Lung microvascular endothelial cell (primary cell): ENCODE measurements at regions not wholly inside any gene's neighbourhood (a gene's known extent, or its start where the extent isn't known, plus 50 kb on each side); places are given as distances from the start of the nearest gene placed in this dataset.
"Not testable (repeated sequence)": the region's sequence is repeated elsewhere in the genome, so short reads cannot be mapped to it uniquely, and the experiment has no call there.

Source experiments
- DNase-seq, 2 donors: peaks; one replicate each; pipeline versions ENCODE4 v3.0.0 to v3.0.0-alpha.2; 2010; ENCODE audit warnings: low read depth in 2 of 2

GRCh38 chr12:84502180-84502860 is 410.3 kb downstream of the SLC6A15 start:
- DNase-seq, result no peak

- DNase-seq, result peak in 1 of 2 donors; percentile 39
Observed at GRCh38 chr12:84497819-84498218, 414.8 kb downstream of the SLC6A15 start.

- no peak for DNase-seq
Observed at GRCh38 chr12:84495711-84496110, 416.9 kb downstream of the SLC6A15 start.

DNA sequence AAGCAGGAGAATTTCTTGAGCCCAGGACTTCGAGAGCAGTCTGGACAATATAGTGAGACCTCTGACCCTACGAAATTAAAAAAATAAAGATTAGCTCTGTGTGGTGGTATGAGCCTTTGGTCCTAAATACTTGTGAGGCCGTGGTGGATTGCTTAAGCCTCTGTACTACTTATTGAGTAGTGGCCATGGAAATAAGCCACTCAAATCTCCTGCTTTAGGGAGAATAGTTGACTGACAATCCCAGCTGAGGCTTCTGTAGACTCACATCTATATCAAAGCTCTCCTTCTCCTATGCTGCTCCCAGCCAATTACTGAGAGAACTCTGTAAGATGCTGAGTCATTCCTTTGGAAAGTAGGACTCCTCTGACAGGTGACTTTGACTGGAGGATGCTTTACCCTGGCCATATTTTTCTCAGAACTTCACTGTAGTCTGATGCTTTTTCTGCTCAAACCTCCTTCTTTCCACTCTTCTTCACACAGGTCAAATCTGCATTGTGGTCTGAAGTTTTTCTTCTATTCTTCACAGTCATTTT is 420.2 kb downstream of the SLC6A15 start:
- no peak for DNase-seq

DNA sequence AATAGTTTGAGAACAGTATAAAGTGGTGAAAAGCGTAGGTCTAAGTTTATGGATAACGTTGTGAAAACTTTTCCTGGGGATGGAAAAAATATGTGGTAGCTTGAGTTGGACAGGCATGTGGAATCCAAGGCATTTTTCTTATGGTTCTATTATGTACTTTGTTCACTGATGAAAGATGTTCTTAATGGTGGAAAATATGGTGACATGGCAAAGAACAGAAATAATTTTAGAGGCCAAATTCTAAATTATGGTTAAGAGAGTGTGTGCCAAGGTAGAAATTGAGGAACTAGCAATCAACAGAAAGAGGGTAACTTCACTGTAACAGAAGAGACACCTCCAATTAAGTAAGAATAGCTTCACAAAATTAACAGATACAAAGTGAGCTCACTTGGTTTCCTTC is 427.8 kb downstream of the SLC6A15 start:
- no peak for DNase-seq

DNA sequence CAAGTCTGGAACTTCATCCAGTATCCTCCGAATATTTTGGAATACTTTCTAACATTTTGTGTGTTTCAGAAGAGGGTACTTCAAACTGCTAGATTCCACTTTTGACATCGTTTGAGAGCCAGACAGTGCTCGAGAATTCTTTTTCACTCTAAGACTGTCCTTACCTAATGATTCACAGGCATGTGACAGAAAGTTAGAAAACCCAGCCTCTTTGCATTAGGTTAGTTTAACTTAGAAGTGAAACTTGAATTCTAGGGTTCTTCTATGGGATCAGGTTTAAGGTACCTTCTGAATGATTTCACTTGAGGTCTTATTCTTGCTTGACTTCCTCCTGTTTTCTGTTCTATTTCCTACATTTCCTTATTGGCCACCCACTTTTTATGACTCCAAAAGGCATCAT is 431.8 kb downstream of the SLC6A15 start:
- DNase-seq, result no peak

- no peak for DNase-seq
Observed at GRCh38 chr12:84470361-84470760, 442.2 kb downstream of the SLC6A15 start.

- DNase-seq, result no peak
Observed at GRCh38 chr12:84464616-84465015, 448.0 kb downstream of the SLC6A15 start.

- DNase-seq, result no peak
Observed at GRCh38 chr12:84463741-84464495, 448.7 kb downstream of the SLC6A15 start.

DNA sequence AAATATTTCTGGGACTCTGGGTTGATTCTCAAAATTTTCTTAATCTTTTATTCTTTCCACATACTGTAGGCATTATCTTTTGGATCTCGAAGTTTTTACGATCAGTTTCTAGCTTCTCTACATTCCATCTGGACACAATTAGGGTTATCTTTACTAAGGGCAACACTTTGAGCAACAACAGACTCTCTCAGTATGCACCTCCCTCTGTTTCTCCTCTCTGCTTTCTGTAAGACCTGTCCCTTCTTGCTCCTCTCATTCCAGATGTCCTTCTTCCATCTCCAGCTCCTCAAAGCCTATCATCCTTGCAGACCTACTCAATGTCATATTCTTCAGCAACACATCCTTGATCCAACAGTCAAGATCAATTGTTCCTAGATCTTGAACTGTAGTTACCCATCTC is 457.0 kb downstream of the SLC6A15 start:
- no peak for DNase-seq

GRCh38 chr12:84446478-84446877 is 466.1 kb downstream of the SLC6A15 start:
- not testable (repeated sequence) for DNase-seq

GRCh38 chr12:84436134-84436533 is 476.5 kb downstream of the SLC6A15 start:
- no peak for DNase-seq

GRCh38 chr12:84435682-84436081 is 476.9 kb downstream of the SLC6A15 start:
- no peak for DNase-seq

GRCh38 chr12:84422340-84422739 is 490.3 kb downstream of the SLC6A15 start:
- DNase-seq, result no peak

DNA sequence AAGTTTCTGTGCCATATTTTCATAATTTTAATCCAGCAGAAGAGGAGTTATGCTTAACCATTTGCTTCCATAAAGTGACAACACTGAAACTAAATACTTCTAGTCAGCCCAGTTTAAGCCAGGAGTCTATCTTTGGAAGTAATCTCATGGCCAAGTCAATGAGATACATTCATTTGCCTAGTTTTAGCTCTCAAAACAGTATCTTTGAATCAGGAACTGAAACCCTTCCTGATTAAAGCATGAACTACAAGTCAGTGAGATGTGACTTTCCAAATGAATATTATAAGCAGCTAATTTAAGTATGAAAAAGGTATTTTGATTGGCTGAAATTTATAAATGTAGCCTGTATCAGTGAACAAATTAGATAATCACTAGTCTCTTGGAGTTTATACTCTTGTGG is 491.5 kb downstream of the SLC6A15 start:
- DNase-seq, result no peak

DNA sequence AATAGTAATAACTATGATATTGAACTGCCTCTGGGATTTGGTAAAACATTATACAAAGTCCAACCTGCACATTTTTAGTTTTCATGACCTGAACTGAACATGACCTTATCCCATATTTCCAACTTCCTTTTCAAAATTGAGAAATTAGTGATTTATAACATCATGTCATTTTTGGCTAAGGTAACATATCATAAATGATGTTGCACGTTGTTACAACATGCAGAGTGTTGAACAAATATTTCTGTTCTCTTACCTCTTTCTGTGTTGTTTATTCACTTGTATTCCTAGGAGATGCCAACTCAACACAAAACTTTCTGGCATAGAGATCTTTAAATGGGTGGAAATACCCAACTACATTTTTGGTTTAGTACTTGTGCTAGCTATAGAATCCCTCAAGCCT is 496.0 kb downstream of the SLC6A15 start:
- DNase-seq, result no peak

GRCh38 chr12:84415946-84416345 is 496.7 kb downstream of the SLC6A15 start:
- no peak for DNase-seq

GRCh38 chr12:84413656-84414055 is 498.9 kb downstream of the SLC6A15 start:
- DNase-seq, result no peak

GRCh38 chr12:84412226-84412625 is 500.4 kb downstream of the SLC6A15 start:
- no peak for DNase-seq

DNA sequence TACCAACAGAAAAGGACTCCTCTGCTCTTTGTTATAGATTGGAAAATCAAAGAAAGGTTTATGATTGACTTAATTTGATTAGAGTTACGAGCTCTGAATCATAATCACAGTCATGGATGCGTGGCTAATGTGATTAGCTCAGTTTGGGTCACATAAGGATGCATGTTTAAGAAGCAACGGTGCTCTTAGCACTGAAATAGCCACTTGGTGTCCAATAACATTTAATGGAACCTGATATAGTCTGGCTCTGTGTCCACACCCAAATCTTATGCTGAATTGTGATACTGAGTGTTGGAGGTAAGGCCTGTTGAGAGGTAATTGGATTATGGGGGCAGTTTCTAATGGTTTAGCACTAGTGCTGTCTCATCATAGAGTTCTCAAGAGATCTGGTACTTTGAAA is 501.6 kb downstream of the SLC6A15 start:
- DNase-seq, result no peak

- no peak for DNase-seq
Observed at GRCh38 chr12:84408936-84409335, 503.7 kb downstream of the SLC6A15 start.

GRCh38 chr12:84406720-84407119 is 505.9 kb downstream of the SLC6A15 start:
- DNase-seq, result not testable (repeated sequence)

GRCh38 chr12:84397846-84398245 is 514.8 kb downstream of the SLC6A15 start:
- DNase-seq, result no peak
